HG03196 (cell line): ENCODE measurements at regions not wholly inside any gene's neighbourhood (a gene's known extent, or its start where the extent isn't known, plus 50 kb on each side); places are given as distances from the start of the nearest gene placed in this dataset.
"Not testable (repeated sequence)": the region's sequence is repeated elsewhere in the genome, so short reads cannot be mapped to it uniquely, and the experiment has no call there.

Source experiments
- ATAC-seq: cut with Tn5 transposase; IDR thresholded peaks from one replicate; pipeline ENCODE4 v1.9.1; 2021; ENCODE audit not compliant: unreplicated experiment

DNA sequence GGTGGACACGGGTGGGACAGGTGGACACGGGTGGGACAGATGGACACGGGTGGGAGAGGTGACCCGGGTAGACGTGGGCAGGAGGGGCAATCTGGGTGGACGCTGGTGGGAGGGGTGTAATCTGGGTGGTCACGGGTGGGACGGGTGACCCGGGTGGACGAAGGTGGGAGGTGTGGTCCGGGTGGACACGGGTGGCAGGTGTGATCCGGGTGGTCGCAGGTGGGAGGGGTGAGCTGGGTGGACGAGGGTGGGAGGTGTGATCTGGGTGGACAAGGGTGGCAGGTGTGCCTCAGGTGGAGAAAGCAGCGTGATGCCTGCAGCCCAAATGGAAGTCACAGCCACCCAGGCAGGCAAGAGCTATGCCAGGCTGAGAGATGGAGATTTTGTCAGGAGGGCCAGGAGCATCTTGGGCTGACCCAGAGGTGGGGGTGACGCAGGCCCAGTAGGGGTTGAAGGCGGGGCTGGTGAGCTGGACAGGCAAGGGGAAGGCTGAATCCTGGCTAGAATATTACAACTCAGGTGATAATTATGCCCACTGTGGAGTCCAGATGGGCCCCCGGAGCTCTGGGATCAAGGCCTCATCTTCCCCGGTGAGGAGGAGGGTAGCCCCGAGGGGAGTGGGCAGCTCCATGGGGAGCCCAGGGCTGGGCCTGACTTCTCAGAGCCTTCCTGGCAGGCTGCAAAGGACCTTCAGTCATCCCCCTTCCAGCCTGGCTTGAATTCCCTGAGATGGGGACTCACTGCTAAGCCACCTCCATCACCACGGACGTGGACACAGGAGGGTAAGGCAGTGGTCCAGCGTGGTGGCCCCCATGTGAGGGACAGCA, 100.0 kb downstream of the ADRA2C start:
- ATAC-seq = no peak

DNA sequence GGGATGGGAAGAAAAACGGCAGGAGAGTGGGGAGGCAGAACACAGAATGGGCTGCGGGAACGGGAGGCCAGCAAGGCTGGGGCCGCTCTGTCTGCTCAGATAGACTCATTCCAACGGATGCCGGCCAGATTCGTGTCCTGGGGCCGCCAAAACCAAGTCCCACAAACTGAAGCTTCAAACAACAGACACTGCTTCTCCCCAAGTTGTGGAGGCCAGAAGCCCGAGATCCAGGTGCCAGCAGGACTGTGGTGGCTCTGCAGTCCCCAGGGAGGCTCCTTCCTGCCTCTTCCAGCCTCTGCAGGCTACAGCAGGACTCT, 100.6 kb downstream of the ADRA2C start:
- no peak for ATAC-seq

DNA sequence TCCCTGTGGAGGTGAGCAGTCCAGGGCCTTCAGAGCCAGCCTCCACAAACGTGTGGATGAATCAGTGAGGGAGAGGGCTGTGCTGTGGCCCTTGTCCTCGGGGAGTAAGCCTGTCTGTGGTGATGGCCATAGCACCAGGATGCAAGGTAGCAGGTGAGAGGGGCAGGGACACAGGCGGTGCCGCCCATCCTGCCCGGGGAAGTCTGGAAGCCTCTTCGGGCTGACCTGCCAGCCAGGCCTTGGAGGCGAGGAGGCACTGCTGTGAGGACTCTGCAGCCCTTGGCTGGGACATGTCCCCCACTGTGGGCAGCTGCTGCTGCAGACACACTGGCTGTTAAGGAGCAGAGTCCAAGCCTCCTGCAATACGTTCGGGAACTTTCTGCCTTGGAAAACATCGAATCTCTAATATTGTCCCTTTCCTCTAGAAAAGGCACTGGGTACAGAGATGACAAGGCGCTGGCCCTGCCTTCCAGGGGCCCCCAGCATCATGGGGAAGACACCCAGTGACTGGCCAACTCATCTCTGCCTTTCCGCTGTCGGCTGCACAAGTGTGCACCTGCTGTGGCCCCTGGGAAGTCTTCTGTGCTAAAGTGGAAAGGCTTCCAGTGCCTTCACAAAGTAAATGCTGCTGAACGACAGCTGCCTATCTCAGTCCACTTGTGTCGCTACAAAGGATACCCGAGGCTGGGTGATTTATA, 101.4 kb downstream of the ADRA2C start:
- no peak for ATAC-seq

DNA sequence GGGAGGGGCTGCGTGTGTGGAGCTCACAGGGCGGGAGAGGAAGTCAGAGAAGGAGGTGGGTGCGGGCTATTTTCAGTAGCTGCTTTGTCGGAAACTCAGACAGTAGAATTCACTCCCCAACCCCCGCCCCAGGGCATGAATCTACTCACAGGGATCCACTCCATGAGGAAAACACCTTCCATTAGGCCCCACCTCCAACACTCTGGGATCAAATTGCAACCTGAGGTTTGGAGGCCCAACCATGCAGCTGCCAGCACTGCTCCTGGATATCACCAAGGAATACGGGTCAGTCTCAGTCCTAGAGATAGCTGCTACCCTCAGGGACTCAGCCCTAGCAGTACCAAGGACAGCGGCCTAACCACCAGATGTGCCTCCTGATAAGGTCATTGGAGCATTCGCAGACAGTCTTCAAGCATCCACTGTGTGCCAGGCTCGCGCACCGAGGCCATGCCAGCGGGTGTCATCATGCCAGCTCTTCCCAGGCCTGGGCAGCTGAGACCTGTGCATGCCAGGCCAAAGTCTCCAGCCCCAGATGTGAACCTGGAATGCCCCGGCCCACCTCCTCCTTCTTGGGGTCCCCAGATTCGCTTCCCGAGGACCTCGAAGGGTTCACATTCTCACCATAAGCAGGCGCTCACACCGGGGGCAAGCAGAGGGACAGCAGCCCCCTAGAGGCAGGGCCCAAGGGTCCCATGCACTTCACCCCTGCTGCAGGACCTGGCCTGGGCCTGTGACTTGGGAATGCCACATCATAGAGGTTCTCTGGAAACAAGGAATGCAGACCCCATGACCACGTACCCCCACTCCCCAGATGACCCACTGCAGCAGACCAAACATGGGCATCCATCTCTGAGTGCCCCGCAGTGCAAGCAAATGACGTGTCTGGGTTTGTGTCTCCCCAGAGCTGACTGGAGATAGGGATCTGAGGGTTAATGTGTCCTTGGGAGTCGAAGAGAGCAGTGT, 102.3 kb downstream of the ADRA2C start:
- ATAC-seq = no peak

DNA sequence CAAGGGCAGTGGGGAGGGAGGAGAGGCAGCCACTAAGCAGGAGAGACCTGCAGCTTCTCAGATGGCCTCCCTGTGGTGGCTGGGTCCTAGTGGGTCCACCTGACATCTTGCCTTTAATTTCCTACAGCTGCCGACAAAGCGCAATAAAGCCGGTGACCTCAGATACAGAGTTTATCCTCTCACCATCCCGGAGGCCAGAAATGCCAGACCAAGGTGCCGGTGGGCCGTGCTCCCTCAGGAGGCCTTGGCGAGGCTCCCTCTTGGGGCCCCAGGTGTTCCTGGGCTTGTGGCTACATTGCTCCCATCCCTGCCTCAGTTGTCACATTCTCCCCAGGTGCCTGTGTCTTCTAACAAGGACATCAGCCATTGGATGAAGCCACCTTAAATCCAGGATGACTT, 103.0 kb downstream of the ADRA2C start:
- no peak for ATAC-seq

DNA sequence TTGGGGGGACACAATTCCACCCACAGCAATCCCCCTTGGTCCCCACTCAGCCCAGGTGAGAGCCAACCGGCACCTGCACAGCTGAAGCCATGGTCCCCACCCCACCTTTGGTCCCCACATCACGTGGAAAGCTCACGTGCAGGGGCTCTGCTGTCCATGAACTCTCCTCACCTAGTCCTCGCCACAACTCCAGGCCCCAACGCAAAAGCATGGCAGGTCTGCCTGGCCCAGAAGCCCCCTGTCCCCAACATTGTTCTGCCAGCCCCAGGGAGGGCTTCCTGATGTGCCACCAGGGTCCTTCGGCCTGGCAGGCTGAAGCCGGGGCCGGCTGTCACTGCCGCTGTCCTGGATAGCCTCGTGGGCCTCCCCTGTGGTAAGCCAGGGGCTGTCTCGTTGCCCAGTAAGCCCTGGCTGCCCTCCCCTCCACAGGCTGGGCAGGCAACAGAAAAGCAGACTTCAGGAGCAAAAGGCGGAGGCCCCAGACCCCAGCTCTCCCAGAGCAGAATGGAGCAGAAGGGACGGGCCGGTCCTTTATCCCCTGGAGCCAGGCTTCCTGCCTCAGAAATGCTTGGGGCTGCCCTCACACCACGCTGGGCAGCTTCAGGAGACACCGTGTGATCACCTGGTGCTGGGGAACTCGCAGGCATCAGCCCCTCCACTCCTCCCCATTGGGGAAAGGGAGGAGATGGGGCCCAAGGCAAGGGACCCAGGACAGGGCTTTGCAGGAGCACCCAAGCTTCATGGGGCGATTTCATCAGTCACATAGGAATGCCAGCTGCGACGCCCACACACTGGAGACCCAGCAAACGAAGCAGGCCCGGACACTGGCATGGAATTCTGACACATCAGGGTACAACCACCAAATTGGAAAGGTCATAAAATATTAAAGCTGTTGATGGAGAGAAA, 103.7 kb downstream of the ADRA2C start:
- no peak for ATAC-seq

DNA sequence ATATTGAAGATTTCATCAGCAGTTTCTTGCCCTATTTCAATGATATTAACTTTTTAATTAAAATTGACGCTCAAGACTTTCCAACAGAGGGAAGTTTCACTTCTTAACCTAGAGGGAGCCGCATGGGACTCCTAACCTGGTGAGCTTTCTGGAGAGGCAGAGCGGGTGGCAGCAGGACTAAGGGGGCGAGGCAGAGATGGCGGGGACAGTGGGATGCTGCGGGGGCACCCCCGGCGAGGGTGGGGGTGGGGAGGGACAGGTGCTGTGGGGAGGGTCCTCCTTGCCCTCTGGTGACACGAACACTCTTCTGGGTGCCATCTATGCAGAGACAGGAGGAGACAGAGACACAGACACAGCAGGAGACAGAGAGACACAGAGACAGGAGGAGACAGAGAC, 104.4 kb downstream of the ADRA2C start:
- no peak for ATAC-seq

DNA sequence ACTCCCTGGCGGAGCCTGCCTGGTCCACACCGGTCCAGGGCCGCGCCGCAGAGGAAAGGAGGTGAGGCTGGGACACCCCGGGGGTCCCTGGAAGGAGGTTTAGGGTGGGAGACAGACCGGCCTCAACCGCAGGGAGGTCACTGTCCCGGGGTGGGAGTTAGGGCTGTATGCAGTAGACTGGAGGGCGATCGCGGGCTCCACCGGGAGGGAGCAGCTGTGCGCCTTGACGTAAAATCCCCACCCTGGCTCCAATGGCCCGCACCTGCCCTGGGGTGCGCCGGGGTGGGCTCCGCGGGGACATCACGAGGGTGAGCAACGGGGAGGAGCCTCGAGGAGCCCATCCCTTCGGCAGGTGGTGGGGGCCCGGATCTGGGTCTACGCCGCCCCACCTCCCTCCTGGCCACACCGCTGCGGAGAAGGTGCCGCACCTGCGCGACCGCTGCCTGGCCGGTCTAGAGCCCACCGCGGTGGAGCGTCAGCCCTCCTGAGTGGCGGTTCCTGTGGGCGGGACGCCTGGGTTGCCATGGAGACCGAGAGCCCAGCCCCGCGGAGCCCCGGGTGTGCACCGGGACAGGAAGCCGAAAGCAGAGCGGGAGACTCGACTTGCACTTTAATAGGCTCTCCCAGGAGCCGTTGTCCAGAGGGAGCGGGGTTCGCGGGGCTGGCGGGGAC, 105.1 kb downstream of the ADRA2C start:
- no peak for ATAC-seq

DNA sequence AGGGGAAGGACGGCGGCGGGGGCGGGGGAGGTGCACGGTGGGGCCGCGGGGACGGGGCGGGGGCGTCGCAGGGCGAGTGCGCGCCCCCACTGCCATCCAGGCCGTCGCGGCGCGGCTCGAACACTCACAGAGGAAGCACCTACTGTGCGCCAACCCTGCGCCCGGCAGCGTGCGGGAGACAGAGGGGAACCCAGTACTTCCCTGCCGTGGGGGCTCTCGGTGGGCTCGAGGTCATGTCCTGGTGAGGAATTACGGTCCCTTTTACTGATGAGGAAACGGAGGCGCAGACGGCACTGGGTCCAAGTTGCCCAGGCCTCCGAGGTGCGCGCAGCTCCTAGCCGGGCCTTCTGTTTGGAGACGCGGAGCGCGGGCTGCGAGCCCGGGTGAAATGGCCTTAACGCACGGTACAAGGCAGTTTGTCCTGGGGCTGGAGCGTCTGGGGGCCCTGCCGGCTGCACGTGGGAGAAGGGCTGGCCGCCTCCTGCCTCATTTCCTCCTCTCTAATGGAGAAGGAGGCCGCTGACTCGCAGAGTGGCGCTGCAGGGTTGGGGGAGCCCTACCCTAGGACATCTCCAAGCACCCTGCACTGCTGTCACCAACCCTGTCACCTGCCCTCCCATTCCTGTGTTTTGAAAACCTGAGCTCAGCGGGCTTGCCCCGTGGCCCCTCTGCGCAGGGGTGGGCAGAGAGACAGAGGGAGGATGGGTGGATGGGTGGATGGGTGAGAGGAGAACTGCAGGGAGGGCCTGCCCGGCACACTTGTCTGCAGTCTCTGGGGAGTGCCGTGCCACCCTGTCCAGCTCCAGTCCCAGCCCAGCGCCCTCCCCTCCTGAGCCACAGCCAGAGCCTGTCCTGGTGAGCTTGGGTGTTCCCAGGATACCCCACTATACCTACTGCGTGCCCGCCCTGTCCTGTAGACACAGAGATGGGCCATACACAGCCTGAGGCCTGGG, 106.0 kb downstream of the ADRA2C start:
- ATAC-seq = no peak

DNA sequence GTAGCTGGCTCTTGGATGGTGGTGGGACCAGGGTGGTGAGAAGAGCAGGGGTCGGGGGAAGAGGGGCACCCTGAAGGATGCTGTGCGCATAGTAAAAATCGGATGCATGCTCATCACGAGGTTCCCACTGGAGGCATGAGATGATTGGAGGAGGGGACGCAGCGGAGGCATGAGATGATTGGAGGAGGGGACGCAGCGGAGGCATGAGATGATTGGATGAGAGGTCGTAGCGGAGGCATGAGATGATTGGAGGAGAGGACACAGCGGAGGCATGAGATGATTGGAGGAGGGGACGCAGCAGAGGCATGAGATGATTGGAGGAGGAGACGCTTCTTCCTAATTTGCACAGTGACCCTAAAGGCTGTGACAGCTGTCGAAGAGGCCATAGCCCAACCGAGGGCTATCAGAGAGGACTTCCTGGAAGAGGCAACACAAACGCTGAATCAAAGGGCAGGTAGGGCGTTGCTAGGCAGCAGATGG, 106.7 kb downstream of the ADRA2C start:
- ATAC-seq = no peak

DNA sequence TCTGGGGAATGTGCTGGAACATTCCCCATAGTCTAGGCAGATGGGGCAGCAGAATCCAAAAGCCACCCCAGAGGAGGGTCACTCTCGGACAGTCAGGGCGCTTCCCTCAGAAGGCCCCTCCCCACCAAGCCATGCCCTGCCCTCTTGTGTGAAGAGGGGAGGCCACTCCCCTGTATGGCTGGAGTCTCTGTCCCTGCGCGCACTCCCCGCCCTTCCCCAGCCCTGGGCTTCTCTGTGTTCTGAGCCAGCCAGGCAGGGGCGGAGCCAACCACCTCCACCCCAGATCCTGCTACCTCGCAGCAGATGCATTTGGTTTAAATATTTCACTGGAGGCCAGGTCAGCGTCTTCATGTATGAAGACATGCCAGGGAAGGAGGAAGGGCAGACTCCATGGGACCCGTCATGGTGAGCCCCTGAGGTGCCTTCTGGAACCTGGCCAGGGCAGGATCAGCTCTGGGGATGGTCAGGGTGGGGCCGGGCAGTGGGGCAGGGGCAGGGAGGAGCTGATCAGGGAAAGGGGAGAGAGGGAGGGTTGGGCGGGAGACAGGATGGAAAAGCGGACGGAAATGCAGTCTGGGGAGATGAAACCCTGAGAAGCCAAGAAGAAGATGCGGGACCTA, 107.3 kb downstream of the ADRA2C start:
- ATAC-seq = no peak

DNA sequence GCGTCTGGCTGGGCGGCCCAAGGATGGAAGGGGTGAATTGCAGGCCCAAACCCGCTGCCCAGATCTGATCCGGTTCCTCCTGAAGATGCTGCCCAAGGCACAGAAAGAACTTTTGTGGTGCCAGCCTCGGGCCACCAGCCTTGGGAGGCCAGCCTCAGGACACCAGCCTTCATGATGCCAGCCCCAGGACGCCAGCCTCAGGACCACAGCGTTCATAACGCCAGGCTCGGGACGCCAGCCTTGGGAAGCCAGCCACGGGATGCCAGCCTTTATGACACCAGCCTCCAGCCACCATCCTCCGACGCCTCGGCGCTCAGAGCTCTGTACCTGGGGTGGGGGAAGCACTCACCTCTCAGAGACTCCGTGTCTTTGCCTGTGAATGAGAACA, 107.8 kb downstream of the ADRA2C start:
- no peak for ATAC-seq

DNA sequence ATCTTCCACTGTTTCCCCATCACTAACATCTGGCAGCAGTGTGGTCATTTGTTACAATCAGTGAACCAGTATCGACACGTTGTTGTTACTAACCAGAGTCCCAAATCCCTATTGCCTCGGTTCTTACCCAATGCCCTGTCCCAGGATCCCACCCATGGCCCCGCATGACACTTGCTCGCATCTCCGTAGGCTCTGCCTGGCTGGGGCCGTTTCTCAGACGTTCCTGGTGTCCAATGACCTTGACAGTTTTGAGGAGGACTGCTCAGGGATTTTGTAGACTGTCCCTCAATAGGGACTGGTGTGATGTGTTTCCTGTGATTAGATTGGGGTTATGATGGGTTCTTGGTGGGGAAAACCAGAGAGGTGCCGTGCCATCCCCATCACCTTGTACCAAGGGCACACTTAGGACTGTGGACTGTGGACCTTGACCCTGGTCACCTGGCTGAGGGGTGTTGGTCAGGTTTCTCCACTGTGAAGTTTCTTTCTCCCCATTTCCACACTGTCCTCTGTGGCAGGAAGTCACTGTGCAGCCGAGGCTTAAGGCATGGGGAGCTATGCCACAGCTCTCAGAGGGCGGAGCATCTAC, 108.4 kb downstream of the ADRA2C start:
- no peak for ATAC-seq

DNA sequence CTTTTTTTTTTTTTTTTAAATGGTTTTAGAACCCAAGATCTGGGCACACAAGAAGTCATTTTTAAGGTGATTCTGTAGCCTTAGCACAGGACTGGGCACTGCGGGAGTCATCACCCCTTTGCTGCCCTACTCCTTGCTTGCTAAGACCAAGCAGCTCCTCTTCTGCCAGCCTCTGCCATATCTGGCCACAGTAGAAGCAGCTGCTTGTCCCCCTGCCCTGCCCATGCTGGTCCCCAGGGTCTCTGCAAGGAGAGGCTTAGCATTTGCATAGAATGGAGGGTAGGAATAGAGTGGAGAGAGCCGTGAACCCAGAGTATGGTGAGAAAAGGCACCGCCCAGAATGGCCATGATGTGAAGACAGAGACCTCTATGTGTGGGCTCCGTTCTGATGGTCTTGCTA, 109.3 kb downstream of the ADRA2C start:
- no peak for ATAC-seq

DNA sequence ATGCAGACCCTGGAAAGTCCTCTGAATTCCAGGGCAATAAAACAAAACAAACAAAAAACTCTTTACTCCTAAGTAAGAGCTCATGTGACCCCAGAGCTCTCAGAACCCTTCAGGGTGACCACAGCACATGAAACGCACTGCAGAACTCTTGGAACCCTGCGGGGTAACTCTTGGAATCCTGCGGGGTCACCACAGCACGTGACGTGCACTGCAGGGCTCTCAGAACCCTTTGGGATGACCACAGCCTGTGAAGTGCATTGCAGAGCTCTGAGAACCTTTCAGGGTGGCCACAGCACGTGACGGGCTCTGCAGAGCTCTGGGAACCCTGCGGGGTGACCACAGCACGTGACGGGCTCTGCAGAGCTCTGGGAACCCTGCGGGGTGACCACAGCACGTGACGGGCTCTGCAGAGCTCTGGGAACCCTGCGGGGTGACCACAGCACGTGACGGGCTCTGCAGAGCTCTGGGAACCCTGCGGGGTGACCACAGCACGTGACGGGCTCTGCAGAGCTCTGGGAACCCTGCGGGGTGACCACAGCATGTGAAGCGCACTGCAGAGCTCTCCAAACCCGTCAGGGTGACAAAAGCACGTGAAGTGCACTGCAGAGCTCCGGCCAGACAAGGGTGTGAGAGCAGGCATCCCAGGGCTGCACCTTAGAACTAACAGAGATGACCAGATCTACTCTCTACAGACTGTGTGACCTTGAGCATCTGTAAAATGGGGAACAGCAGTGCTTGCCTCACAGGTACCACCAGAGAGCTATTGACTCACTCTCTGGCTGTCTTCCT, 110.1 kb downstream of the ADRA2C start:
- ATAC-seq = not testable (repeated sequence)

DNA sequence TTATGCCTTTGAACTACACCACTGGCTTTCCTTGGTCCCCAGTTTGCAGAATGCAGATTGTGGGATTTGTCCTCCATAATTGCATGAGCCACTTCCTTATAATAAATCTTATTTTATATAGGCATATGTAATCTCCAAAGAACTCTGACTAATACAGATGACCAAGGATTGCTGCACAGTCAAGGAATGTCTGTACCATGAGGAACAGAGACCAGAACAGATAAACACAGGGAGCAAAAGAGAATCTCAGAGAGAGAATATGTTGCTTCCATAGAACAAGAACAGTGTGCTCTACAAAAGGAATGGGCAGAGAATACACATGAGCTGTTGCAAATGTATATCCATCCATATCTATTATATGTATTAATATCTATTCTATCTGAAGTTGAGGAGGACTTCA, 111.1 kb downstream of the ADRA2C start:
- no peak for ATAC-seq

DNA sequence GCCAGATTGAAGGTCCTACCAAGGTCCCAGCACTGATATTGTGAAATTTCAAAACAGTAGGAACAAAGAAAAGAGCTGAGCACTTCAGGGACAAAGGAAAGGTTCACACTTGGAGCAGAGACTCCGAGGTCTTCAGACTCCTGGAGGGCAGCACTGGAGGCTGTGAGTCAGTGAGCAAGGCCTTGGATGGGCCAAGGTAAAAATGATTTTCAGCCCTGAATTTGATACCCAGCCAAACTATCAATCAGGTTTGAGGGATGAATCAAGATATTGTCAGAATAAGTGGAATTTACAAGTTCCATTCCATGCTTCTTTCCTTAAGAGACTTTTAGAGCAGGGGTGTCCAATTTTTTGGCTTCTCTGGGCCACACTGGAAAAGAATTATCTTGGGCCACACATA, 111.7 kb downstream of the ADRA2C start:
- no peak for ATAC-seq
